WTC11 (cell line): ENCODE measurements at regions not wholly inside any gene's neighbourhood (a gene's known extent, or its start where the extent isn't known, plus 50 kb on each side); places are given as distances from the start of the nearest gene placed in this dataset.
"Not testable (repeated sequence)": the region's sequence is repeated elsewhere in the genome, so short reads cannot be mapped to it uniquely, and the experiment has no call there.

Experiments used
- ATAC-seq: fragments of 200-7000 bp; cut with Tn5 transposase; 2 replicates; pipeline ENCODE4 v1.10.0; 2021; ENCODE audit warnings: mild to moderate bottlenecking, moderate library complexity
- CTCF ChIA-PET: fragments of 300-600 bp; sonication (Branson Sonifier 250); formaldehyde crosslinking; loops from one replicate; lab custom pipeline; 2021; ENCODE audit warnings: antibody characterized with exemption; lab: Charles Lee
- POLR2A ChIA-PET: fragments of 350-600 bp; sonication (Branson Sonifier 250); formaldehyde crosslinking; loops from one replicate; lab custom pipeline; 2021; ENCODE audit warnings: antibody characterized with exemption; lab: Charles Lee
- DNase-seq: peaks from one replicate; pipeline ENCODE4 v3.0.0; 2021; ENCODE audit warnings: low spot score
- H3K27ac Mint-ChIP-seq: 2 replicates; pipeline ENCODE4 v1.8.0; 2021; ENCODE audit warnings: mixed read lengths
- H3K27me3 Mint-ChIP-seq: 2 replicates; pipeline ENCODE4 v1.8.0; 2021; ENCODE audit warnings: low read depth, mild to moderate bottlenecking, moderate library complexity, mixed read lengths
- H3K36me3 Mint-ChIP-seq: 2 replicates; pipeline ENCODE4 v1.8.0; 2021; ENCODE audit warnings: mixed read lengths
- H3K4me1 Mint-ChIP-seq: 2 replicates; pipeline ENCODE4 v1.8.0; 2022; ENCODE audit warnings: mixed read lengths
- H3K4me3 Mint-ChIP-seq: 2 replicates; pipeline ENCODE4 v1.8.0; 2021; ENCODE audit warnings: mild to moderate bottlenecking, moderate library complexity, mixed read lengths
- H3K9me3 Mint-ChIP-seq: 2 replicates; pipeline ENCODE4 v1.8.0; 2021; ENCODE audit warnings: mixed read lengths
- ATF2 ChIP-seq: sonication (generic); formaldehyde crosslinking; IDR thresholded peaks from 2 replicates; pipeline ENCODE4 v1.8.1; 2022; ENCODE audit warnings: low read depth, missing genetic modification reagents, borderline replicate concordance
- FOXK1 ChIP-seq: sonication (generic); formaldehyde crosslinking; IDR thresholded peaks from 2 replicates; pipeline ENCODE4 v1.8.0; 2022; ENCODE audit warnings: mild to moderate bottlenecking, moderate library complexity, missing genetic modification reagents
- GRHL2 ChIP-seq: fragments of 250-450 bp; sonication (Bioruptor Pico); IDR thresholded peaks from 2 replicates; pipeline ENCODE4 v1.8.0; 2022; ENCODE audit warnings: mild to moderate bottlenecking, moderate library complexity; ENCODE audit not compliant: insufficient replicate concordance, severe bottlenecking
- IRF2 ChIP-seq: sonication (generic); formaldehyde crosslinking; IDR thresholded peaks from 2 replicates; pipeline ENCODE4 v1.8.0; 2022; ENCODE audit warnings: low read depth, missing genetic modification reagents, borderline replicate concordance
- NFE2L1 ChIP-seq: sonication (generic); formaldehyde crosslinking; IDR thresholded peaks from 2 replicates; pipeline ENCODE4 v1.8.1; 2023; ENCODE audit warnings: missing genetic modification reagents
- OVOL2 ChIP-seq: fragments of 250-450 bp; sonication (Bioruptor Pico); IDR thresholded peaks from 2 replicates; pipeline ENCODE4 v1.9.0; 2021; ENCODE audit warnings: mild to moderate bottlenecking, borderline replicate concordance
- PRDM15 ChIP-seq: sonication (generic); formaldehyde crosslinking; IDR thresholded peaks from 2 replicates; pipeline ENCODE4 v1.8.0; 2022; ENCODE audit warnings: missing genetic modification reagents
- TEAD4 ChIP-seq: sonication (generic); formaldehyde crosslinking; IDR thresholded peaks from 2 replicates; pipeline ENCODE4 v1.8.0; 2022; ENCODE audit warnings: mild to moderate bottlenecking, missing genetic modification reagents
- USF2 ChIP-seq: sonication (generic); formaldehyde crosslinking; IDR thresholded peaks from 2 replicates; pipeline ENCODE4 v1.8.1; 2023; ENCODE audit warnings: mild to moderate bottlenecking, missing genetic modification reagents, moderate library complexity
- ZBTB21 ChIP-seq: sonication (generic); formaldehyde crosslinking; IDR thresholded peaks from 2 replicates; pipeline ENCODE4 v1.8.1; 2023; ENCODE audit warnings: mild to moderate bottlenecking, missing genetic modification reagents, borderline replicate concordance
- ZBTB43 ChIP-seq: sonication (generic); formaldehyde crosslinking; IDR thresholded peaks from 2 replicates; pipeline ENCODE4 v1.8.1; 2023; ENCODE audit warnings: mild to moderate bottlenecking, missing genetic modification reagents
- ZNF232 ChIP-seq: sonication (generic); formaldehyde crosslinking; IDR thresholded peaks from 2 replicates; pipeline ENCODE4 v1.8.0; 2022; ENCODE audit warnings: mild to moderate bottlenecking, missing genetic modification reagents
- ZNF281 ChIP-seq: sonication (generic); formaldehyde crosslinking; IDR thresholded peaks from 2 replicates; pipeline ENCODE4 v1.8.0; 2023; ENCODE audit warnings: mild to moderate bottlenecking, missing genetic modification reagents
- TF ChIP-seq, protein P1 (sequence below): fragments of 250-450 bp; sonication (Bioruptor Pico); IDR thresholded peaks from 2 replicates; pipeline ENCODE4 v2.1.2; 2022; ENCODE audit warnings: mild to moderate bottlenecking, moderate library complexity

GRCh38 chr7:69106946-69107345 is 491.3 kb upstream of the AUTS2 start:
- H3K27ac Mint-ChIP-seq, CTCF ChIA-PET, H3K4me3 Mint-ChIP-seq, DNase-seq, H3K36me3 Mint-ChIP-seq, ATAC-seq, H3K9me3 Mint-ChIP-seq: not testable (repeated sequence)
- Mint-ChIP-seq H3K27me3 (peaks cover 56% of the 10 kb centered on the region), H3K4me1 (peaks cover 61% of the 10 kb centered on the region)
- POLR2A ChIA-PET, result interaction anchor here (0.6 kb wide), 1 partner anchor 16 kb away, joined by 7 read pairs; no protein-coding TSS in a partner anchor

DNA sequence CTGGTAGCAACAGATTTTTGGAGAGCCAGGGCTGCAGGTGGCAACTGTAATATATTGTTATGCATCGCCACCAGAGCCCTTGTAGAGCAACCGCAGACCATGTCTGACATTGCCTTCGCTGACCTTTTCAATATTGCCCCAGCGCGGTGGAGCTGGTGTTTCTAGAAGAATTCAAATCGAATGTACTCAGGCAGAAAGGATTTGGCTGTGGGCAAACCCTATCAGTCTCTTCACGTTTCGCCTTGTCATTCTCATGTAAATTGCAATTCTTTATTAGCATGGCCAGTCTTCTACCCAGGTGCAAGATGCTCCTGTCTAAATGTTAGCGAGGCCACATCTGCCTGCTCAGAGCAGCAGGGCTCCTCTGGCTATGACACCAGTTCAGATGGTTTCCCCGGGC is 490.2 kb upstream of the AUTS2 start:
- Mint-ChIP-seq H3K27ac (peak overlapping the region; percentile 70; the same call in 1 of the 2 replicates), H3K4me3 (no peak overlapping the region; the same call in 1 of the 2 replicates), H3K9me3 (peaks cover 4% of the 10 kb centered on the region; the same call in 1 of the 2 replicates), H3K36me3 (0 out of 2 replicates have a peak, but pooled peaks cover 3% of the 10 kb centered on the region), H3K4me1 (peaks cover 61% of the 10 kb centered on the region), H3K27me3 (peaks cover 53% of the 10 kb centered on the region)
- TF ChIP-seq NFE2L1 (CRISPR knock-in tag) (0 out of 2 replicates have a peak, but pooled peaks have one; percentile 21), ZBTB43 (0 out of 2 replicates have a peak, but pooled peaks have one; percentile 39), ZNF281 (CRISPR knock-in tag) (no peak)
- CTCF ChIA-PET, result interaction anchor here (0.6 to 2.2 kb wide), 3 partner anchors 11 to 186 kb away, joined by 3 to 12 read pairs (median 6); no protein-coding TSS in a partner anchor
- POLR2A ChIA-PET, result no interaction called here
- peak; percentile 16 for DNase-seq
- peak; percentile 46 for ATAC-seq

GRCh38 chr7:69109246-69109645 is 489.0 kb upstream of the AUTS2 start:
- Mint-ChIP-seq H3K36me3 (0 out of 2 replicates have a peak, but pooled peaks cover 3% of the 10 kb centered on the region), H3K4me1 (peaks cover 57% of the 10 kb centered on the region), H3K4me3 (no peak overlapping the region), H3K9me3 (peaks cover 3% of the 10 kb centered on the region; the same call in 1 of the 2 replicates), H3K27ac (peak overlapping the region; percentile 47; the same call in 1 of the 2 replicates)
- no peak for ATAC-seq
- POLR2A ChIA-PET, result no interaction called here
- TF ChIP-seq, protein P1, sequence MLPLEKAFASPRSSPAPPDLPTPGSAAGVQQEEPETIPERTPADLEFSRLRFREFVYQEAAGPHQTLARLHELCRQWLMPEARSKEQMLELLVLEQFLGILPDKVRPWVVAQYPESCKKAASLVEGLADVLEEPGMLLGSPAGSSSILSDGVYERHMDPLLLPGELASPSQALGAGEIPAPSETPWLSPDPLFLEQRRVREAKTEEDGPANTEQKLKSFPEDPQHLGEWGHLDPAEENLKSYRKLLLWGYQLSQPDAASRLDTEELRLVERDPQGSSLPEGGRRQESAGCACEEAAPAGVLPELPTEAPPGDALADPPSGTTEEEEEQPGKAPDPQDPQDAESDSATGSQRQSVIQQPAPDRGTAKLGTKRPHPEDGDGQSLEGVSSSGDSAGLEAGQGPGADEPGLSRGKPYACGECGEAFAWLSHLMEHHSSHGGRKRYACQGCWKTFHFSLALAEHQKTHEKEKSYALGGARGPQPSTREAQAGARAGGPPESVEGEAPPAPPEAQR (CRISPR knock-in tag), result no peak
- no peak for TF ChIP-seq ZNF232 (CRISPR knock-in tag)
- no peak for TF ChIP-seq IRF2 (CRISPR knock-in tag)
- TF ChIP-seq, all 79 proteins: peak for 0
- CTCF ChIA-PET, result interaction anchor here (1.9 to 2.2 kb wide), 2 partner anchors 10 to 42 kb away, joined by 6 to 12 read pairs; no protein-coding TSS in a partner anchor
- no peak for DNase-seq
- peaks cover 53% of the 10 kb centered on the region for H3K27me3 Mint-ChIP-seq

DNA sequence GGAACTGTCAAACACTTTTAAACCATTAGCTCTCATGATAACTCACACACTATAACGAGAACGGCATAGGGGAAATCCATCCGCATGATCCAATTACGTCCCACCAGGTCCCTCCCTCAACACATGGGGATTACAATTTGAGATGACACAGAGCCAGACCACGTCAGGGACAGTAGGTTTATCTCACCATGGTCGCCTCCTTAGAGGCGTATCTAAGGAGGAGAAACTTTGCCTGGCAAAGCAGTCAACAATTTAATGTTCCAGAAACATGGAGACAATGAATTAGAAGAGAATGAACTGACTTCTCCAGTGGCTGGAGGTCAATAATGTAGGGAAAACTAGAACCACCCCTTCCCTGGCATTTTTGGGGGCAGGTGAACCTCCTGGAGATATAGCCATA is 488.4 kb upstream of the AUTS2 start:
- ATAC-seq, result no peak
- Mint-ChIP-seq H3K36me3 (0 out of 2 replicates have a peak, but pooled peaks cover 3% of the 10 kb centered on the region), H3K9me3 (peaks cover 3% of the 10 kb centered on the region; the same call in 1 of the 2 replicates), H3K27ac (no peak overlapping the region), H3K4me3 (no peak overlapping the region), H3K4me1 (peaks cover 50% of the 10 kb centered on the region), H3K27me3 (peaks cover 53% of the 10 kb centered on the region)
- POLR2A ChIA-PET, result no interaction called here
- DNase-seq, result no peak
- CTCF ChIA-PET, result interaction anchor here (1.9 to 2.2 kb wide), 2 partner anchors 9 to 42 kb away, joined by 6 to 12 read pairs; no protein-coding TSS in a partner anchor
- no peak for TF ChIP-seq FOXK1 (CRISPR knock-in tag)
- no peak for TF ChIP-seq OVOL2
- no peak for TF ChIP-seq TEAD4 (CRISPR knock-in tag)
- TF ChIP-seq ZBTB21, result no peak
- no peak for TF ChIP-seq USF2 (CRISPR knock-in tag)
- no peak for TF ChIP-seq ATF2
- TF ChIP-seq PRDM15 (CRISPR knock-in tag), result no peak
- no peak for TF ChIP-seq GRHL2 (CRISPR knock-in tag)
